HG03108 (cell line): ENCODE measurements at regions not wholly inside any gene's neighbourhood (a gene's known extent, or its start where the extent isn't known, plus 50 kb on each side); places are given as distances from the start of the nearest gene placed in this dataset.
"Not testable (repeated sequence)": the region's sequence is repeated elsewhere in the genome, so short reads cannot be mapped to it uniquely, and the experiment has no call there.

ENCODE experiments used
- ATAC-seq: cut with Tn5 transposase; IDR thresholded peaks from one replicate; pipeline ENCODE4 v1.9.1; 2021; ENCODE audit warnings: moderate library complexity; ENCODE audit not compliant: unreplicated experiment

DNA sequence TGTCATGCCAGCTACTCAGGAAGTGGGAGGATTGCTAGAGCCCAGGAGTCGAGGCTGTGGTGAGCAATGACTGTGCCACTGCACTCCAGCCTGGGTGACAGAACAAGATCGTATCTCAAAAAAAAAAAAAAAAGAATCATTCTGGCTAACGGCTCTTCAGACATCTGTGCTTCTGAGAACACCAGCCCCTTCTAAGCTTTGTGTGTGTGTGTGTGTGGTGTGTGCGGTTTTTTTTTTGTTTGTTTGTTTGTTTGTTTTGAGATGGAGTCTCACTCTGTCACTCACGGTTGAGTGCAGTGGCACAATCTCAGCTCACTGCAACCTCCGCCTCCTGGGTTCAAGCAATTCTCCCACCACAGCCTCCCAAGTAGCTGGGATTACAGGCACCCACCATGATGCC is 79.4 kb upstream of the DRD5 start:
- ATAC-seq, result not testable (repeated sequence)

DNA sequence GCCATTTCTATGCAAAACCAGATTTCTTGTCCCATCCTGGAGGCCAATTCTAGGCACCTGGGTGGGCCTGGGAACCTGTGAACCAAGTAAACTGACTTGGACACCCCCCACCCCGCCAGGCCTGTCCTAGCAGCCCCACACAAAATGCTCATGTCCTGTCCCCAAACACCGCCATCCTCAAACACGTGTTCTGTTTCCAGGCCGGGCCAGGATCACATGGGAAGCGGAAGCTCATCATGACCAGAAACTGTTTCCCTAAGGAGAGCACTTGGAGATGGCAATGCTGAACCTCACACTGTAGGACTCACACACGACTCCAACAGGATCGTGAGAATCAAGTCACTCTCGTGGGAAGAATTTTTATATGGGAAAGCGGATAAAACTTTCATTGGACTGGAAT is 78.7 kb upstream of the DRD5 start:
- ATAC-seq, result not testable (repeated sequence)

DNA sequence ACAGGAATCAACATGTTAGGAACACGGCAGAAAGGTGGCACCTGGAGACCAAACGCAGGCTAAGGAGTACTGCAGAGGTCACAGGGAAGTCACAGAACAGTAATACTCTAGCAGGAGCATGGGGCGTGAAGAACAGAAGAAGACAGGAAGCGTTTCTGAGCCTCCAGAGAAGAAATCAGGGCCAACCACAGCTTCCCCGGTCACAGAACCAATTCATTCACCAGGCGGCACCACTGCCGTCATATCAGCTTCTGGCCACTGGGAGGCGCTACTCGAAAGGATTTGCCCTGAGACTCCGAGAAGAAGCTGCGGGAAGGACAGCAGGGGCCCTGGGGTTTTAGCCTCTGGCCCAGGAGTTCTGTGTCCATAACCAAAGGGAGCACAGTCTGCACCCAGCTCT is 78.0 kb upstream of the DRD5 start:
- no peak for ATAC-seq

DNA sequence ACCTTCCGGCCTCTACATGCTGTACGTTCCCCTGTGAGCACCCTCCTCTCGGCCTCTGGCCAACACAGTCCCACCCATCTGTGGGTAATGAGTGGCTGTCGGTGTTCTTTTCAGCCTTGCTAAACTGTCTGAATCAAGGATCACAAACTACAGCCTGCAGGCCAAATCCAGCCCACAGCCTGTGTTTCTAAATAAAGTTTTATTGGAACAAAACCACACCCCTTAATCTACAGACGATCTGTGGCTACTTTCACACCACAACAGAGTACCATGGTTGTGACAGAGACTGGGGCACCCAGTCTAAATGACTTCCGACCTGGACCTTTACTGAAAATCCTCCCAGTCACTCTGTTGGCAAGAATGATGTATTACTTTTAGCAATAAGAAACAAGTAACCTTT is 77.3 kb upstream of the DRD5 start:
- ATAC-seq, result not testable (repeated sequence)

DNA sequence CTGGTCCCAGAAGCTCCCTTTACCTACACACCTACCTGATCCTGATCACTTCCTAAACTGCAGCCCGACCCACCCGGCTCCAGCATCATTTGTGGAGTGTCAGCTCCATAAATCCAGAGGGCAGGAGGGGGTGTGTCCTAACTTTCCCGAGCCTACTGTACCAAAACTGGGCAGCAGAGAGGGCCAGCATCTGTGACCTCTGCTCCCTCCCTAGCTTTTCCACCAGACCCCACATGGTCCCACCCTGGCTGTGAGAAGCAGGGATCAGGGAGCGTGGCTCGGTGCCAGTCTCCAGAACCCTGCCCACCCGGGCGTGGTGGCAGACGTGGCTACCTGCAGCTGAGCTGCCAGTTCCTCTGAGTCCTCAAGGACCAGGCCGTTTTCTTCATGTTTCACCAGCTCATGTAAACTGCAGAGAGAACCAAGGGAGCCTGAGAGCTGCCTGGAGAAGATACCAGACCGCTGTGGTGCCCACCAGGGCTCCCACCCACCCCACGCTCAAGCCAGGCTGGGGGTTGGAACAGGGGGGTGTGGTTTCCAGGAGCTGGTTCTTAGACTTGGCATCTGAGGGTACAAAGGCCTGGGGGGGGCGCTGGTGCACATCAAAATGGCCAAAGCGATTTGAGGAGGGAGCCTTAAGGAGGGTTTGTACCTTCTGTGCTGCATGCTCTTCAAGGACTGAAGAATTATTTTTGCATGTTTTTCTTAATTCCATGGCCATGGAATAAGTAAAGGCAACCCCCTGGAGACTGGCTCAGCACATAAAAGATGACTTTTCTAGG is 76.7 kb upstream of the DRD5 start:
- ATAC-seq, result no peak

DNA sequence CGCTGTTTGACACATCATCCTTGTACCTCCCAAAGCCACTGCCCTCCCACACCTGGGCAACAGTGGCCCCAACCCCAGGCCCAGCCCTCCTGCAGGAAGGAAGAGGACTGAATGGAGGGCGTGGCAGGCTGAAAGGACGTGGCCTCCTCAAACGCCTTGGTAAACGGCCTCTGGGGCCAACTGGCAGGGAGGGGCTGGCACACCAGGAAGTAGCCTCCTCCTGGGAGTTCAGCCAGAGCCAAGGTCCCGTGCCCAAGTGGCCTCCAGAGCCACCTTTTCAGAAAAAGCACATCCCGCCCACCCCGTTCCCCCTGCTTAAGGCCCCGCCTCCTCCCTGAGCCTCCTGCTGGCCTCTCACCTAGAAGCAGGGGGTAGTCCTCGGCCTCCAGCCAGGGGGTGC is 74.2 kb upstream of the DRD5 start:
- not testable (repeated sequence) for ATAC-seq

DNA sequence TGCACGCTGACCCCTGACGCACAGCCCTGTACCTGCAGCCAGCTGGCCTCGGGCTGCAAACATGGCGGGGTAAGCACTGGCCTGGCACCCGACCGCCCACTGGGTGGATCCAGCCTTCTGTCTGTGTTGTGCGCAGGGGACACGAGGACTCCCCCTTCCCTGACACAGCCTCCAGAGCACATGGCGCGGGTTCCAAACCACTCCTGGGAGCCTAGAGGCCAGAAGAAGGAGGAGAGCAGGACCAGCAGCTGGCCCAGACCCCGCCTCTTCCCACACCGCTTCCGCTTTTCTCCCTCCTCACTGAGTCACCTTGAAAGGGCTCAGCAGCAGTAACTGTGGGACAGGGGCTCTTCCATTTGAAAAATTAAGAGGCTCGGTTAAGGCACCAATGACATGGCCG is 73.5 kb upstream of the DRD5 start:
- ATAC-seq, result not testable (repeated sequence)

DNA sequence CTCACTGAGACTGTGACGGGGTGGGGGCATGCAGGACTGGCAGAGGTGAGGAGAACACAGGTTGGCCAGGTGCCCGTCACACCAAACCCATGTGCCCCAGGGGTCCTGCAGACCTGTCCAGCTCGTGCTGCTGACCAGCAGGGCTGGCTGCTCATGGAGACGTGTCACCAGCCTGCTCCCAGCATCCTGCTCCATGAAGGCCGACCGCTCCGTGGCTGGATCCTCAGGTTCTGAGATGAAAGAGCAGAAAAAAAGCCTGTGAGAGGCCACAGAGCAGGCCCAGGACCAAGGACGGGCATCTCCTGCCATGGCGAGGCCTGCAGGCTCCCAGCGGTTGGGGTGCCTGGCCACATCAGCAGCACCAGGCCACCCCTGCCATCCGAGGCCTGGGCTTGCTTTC is 71.7 kb upstream of the DRD5 start:
- no peak for ATAC-seq

DNA sequence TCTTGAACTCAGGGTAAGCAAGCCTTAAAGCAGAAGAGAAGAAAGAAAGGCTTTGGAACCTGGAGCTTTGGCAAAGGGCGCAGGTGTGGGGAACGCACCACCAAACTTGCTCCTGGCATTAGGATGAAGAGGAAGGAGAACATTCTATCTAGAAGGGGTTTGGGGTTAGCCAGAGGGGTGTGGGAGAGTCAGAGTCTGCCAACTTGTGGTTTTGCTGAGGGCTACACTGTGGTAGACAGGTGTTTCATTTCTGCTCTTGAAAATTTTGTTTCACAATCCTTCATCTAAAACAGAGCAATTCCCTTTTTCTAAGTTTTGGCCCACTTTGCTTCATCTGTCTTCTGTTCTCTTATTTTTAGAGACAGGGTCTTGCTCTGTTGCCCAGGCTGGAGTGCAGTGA is 66.2 kb upstream of the DRD5 start:
- ATAC-seq, result not testable (repeated sequence)

DNA sequence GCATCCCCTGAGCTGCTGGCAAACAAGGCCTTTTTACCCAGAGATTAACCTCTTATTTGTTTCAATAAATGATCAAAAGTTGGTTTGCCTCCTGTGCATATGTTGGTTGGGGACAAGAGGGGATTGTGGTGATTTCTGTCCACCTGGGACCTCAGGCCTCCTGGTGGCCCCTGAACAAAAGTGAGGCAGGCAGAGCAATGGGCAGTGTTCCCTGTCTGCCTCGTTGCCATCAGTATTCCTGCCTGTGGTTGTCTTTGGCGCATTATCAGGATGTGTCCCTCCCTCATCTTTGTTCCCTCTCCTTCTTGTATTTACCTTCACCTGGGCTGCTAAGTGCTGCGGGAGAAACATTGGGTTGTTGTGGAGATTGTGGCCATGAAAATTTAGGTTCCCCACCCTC is 65.3 kb upstream of the DRD5 start:
- ATAC-seq, result no peak

DNA sequence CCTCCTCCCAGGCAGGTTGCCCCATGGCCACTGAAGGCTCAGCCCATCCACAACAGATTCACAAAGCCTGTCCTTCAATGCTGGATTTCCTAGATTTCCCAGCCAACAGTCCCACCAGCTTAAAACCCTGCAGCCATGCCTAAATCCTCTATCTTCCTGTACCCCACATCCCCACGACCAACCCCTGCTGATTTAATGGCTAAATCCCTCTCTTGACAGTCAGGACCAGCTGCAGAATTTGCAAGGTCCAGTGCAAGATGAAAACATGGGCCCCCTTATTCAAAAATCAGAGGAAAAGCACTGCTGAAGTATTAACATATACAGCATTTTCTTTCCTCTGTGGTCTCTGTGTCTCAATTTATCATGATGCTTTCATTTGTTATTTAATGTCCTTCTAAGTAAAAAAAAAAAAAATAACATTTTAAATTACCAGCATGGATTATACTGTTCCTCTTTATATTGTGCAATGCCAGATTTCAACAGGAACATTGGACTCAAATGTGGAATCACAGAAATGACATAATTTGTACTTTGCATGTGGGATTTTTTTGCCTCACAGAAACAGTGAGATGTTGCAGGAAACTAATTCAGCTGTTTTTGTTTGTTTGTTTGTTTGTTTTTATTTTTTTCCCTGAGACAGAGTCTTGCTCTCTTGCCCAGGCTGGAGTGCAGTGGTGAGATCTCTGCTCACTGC is 63.0 kb upstream of the DRD5 start:
- not testable (repeated sequence) for ATAC-seq

DNA sequence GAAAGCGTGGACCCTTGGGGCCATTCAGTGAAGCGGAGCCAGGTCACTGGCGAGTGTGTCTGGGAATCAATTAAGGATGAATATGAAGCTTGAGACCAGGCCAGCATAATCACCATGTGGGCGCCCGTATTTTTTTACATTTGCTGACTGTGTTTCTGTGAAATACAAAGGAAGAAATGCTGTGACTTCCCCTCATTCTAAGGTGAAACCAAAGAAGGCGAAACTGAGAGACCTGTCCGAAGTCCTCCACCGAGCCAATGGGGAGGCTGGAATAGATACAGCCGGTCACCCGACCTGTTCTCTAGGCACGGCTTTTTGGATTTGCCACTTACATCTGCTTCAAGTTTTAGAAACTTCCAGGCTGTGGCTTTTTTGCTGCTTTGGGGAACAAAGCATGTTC is 59.3 kb upstream of the DRD5 start:
- ATAC-seq, result not testable (repeated sequence)
